ENCODE measurements at regions not wholly inside any gene's neighbourhood (a gene's known extent, or its start where the extent isn't known, plus 50 kb on each side); places are given as distances from the start of the nearest gene placed in this dataset.
A peak's percentile ranks its signal among the peaks of the same experiment; 100 is the strongest.
"Not testable (repeated sequence)": the region's sequence is repeated elsewhere in the genome, so short reads cannot be mapped to it uniquely, and the experiment has no call there.

DNA sequence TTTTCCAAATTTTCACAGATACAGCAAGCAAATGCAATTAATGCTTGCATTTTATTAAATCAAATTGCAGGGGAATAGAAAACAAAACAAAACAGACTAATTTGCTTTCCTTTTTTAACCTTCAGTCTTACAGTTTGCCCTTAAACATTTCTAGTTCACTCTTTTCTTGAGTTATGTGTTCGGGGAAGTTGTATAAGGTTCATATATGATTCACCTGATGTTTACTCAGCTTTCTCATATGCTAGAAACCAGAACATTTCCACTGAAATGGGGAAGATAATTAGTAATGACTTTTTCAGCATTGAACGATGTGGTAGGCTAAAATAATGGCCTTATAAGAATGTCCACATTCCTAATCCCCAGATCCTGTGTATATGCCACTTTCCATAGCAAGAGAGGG lies 176.2 kb upstream of the NBPF9 start:
- FAIRE-seq: not testable (repeated sequence)

DNA sequence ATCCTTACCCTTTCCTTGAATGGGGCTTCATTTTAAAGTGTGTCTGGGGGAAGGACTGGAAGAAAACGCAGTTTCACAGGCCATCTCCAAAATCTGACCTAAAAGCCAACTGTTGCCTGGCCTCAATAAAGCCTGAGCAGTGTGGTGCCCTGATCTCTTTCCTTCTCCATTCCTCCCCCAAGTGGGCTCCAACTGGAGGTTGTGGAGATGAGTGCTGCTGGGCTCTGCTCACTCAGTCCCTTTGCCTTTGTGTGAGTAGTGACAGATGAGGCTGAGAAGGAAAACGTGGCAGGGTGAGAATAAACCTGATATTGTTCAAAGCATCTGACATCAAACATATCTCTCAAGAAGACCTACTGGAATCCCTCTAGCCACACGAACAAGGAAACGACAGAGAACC lies 181.4 kb upstream of the NBPF9 start:
- FAIRE-seq: not testable (repeated sequence)

DNA sequence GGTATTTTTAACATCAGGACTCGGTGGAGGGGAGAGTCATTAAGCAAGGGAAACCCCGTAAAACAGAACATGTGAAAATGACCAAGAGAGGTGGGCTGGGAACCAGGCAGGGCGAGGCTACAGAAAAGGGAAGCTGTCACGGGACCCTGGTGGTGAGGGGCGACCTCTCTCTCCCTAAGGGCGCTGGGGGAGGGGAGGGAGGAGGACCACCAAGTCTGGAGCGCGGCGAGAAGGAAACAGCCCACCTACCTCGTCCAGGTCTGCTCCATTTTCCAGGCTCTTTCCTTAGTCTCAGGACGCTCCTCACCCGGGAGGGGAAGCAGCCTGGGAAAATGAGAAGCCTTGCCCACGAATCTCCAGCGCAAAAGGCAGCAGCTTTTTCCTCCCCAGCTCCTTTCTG lies 181.9 kb upstream of the NBPF9 start:
- not testable (repeated sequence) for FAIRE-seq

DNA sequence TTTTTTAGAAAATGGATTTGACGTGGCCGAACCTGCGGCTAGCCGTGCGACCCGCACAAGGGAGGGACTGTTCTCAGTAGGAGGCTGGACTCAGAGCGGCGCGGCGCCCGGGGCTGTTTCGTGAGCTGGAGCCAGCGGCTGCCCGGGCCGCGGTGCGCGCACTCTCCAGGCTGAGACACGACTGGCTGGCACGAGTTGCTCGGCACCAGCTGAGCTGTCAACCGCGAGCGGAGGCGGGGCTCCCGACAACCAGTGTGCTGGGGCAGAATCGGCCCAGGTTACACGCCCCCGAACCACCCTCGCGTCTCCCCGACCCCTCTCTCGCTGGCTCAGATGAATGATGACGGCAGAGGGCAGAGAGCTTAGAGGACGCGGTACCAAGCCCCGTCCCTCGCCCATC lies 182.3 kb upstream of the NBPF9 start:
- not testable (repeated sequence) for FAIRE-seq

DNA sequence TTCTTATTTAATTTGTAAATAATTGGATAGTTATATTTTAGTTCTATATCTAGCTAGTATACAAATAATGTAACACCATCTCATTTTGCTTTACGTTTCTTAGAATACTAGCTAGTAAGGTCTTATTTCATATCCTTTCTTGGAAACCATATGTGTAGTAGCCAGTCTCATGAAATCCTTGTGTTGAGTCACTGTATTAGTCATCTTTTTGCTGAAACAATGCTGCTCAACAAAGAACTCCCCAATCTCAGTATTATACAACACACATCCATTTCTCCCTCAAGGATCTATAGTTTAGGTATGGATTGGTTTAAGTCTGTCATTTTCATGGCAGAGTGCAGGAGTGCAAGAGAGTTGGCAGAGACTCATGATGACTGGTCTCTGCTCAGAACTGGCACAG lies 185.2 kb upstream of the NBPF9 start:
- not testable (repeated sequence) for FAIRE-seq

DNA sequence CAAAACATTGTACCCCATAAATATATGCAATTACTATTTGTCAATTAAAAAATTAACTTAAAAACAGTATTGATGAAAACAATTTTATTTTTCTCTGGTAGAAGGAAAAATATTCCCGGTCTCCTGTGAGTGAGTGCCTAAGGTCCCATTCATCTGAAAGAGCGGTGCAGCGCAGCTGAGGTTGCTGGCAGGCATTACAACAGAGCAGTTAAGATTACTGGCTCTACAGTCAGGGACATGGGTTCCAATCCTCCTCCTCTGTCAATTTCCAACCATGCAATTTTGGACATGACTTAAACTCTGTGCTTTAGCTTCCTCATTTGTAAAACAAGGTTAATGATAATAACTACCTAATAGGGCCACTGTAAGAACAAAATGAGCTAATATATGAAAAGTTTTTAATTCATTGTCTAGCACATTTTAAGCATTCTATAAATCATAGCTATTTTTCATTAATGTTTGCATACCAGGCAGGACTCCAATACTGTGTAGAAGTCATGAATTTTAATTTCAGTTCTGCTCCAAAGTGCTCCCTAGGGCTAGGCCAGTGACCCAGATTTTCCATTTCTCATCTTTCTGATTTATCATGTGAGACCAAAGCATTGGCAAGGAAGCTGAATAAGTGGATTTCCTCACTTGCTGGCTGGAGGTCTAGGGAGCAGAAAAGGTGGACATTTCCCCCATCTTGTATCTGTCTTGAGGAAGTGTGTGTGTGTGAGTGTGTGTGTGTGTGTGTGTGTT lies 174.2 kb upstream of the NBPF19 start:
- not testable (repeated sequence) for FAIRE-seq

DNA sequence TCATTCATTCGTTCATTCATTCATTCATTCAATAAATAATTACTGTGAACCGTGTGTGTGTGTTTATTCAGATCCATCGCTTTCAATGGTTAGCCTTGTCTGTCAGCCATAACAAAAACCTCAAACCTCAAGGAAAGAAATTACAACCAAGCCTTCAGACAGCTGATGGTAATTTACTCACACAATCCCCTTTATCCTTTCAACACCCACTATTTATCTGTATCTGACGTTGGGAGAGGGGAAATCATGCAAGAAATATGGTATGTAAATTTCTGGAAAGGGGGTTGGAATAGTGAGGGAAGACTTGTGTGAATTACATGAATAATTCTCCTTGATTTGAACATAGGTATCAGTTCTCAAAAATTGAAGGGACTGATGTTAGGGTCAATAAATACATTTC lies 173.6 kb upstream of the NBPF19 start:
- FAIRE-seq: not testable (repeated sequence)

DNA sequence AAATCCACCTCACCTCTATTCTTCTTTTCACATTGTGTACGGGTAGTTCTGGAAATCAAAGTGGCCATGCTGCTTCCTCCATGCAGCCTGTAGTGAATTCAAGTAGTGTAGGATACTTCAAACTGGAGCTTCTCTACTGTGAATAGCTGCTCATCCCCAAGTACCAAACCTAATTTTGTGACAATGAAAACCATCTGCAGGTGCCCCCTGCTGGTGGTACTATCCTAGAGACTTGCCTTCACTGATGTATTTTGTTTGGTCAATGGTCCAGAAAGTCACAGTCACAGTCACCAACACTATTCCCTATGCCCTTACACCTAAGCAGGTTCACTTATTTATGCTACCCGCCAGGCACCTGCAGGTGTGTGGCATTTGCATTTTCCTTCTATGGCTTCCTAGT lies 170.0 kb upstream of the NBPF19 start:
- not testable (repeated sequence) for FAIRE-seq

DNA sequence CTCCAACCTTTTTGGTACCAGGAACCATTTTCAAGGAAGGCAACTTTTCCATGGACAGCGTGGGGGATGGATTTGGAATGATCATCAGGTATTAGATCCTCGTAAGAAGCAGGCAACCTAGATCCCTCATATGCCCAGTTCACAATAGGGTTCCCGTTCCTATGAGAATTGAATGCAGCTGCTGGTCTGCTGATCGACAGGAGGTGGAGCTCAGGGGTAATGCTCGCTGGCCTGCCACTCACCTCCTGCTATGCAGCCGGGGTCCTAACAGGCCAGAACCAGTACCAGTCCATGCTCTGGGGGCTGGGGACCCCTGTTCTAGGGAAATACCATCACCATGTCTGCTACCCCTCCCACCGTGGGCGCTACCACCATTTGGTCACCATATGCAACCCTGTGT lies 167.2 kb upstream of the NBPF19 start:
- not testable (repeated sequence) for FAIRE-seq

DNA sequence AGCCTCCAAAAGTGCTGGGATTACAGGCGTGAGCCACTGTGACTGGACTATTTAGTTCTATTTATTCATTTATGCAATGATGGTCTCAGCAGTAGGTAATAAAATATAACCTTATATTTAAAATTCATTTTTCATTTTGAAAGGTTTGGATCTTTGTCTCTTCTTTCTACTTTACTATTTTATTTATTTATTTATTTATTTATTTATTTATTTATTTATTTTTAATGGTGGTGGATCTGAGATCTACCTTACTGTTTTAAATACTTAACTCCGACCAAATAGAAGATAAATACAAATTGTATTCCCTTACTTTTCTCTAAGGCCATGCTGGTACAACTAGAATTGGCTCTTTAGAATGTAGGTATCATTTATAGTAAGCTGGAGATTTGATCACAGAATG lies 159.9 kb upstream of the NBPF19 start:
- FAIRE-seq: peak; percentile 29

DNA sequence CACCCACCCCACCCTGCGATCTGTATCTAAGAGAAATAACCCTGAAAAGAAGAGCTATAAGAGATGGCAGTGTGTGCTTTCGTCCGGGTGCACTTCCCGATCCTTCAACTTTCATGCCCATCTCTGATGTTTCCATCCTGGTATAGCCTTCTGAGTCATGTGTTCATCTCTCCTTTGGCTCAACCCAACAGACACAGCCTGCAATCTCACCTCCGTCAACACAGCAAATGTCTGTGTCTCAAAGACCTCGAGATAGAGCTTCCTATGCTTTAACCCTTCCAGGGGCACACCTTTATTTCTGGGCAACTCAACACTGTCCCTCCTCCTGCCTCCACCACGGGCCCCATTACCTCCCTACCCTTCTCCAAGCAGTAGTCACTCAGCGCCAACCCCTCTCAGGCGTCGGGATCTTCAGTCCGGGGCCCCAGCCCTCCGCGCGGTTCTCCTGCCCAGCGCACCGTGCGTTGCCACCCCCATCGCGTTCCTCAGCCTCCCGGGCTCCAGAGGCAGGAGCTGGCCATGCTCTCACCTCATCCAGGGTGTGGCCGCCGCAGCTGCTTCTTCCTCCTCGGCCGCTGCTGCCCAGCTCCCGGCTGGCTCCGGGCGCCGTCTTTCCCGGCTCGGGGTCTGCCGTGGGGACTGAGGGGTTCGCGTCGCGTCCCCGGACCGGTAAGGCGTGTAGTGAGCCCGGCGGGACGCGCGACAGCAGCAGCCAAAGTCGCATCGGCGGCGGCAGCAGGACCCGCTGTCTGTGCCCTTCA lies 153.7 kb upstream of the NBPF19 start:
- FAIRE-seq: not testable (repeated sequence)

DNA sequence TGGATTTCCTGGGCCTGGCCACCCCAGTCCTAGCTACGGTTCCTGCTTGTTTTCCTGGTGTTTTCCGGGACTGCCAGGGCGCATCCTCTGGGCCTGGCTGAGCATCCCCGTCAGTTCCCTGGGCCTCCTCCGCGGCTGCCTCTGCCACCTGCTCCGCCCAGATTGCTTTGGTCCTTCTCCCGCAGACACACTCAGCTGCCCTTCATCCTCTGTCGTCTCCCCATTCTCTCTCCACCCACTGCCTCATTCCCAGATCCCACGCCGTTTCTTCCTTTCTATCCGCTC lies 153.2 kb upstream of the NBPF19 start:
- not testable (repeated sequence) for FAIRE-seq

DNA sequence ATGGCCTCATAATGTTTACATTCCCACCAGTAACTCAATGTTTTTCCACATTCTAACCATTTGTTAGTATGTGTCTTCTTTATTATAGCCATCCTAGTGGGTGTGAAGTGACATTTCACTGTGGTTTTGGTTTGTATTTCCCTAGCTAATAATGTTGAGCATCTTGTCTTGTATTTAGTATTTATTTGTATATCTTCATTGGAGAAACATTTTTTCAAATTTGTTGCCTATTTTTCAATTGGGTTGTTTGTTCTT lies 144.8 kb upstream of the NBPF19 start:
- not testable (repeated sequence) for FAIRE-seq

DNA sequence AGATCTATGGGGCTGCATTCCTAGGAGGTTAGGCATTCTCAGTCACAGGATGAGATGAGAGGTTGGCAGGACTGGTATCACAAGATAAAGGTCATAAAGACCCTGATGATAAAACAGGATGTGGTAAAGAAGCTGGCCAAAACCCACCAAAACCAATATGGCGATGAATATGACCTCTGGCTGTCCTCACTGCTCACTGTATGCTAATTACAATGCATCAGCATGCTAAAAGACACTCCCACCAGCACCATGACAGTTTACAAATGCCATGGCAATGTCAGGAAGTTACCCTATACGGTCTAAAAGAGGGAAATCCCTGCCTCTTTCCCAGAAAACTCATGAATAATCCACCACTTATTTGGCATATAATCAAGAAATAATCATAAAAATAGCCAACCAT lies 138.8 kb upstream of the NBPF19 start:
- not testable (repeated sequence) for FAIRE-seq

DNA sequence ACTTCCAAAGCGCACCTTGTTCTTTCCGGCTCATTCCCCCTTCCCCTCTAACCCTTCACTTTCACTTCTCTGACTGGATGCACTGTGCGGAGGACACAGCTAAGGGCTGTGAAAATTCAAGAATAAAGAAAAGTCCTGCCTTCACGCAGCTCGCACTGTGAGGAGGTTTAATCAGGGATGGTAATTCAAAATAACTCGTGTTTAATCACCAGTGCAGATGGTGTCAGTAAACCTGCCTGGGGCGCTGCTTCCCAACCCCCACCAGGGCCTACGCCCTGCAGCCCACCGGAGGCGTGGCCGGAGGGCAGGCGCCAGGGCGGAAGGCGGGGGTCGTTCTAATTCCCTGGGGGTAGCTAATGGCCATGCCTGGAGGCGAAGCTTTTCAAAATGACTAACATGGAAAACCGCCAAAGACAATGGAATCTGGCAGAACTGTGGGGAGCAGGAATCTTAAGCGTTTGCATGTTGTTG lies 136.6 kb upstream of the NBPF19 start:
- FAIRE-seq: not testable (repeated sequence)

DNA sequence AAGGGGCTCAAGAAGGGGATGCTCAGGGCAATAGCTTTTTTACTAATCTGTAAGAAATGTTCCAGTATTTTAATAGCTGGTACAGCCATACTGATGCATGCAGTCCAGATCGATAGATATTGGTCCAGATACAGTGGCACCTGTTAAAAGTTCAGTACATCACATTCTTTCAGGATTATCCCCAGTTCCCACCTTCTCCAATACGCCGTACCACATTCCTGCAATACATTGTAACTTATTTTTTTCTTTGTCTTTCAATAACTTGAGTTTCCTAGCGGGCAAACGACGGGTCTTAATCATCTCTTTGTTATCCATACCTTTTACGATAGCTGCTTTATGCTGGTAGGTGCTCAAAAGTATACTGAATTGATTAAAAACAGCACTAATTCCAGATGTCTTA lies 136.1 kb upstream of the NBPF19 start:
- not testable (repeated sequence) for FAIRE-seq

DNA sequence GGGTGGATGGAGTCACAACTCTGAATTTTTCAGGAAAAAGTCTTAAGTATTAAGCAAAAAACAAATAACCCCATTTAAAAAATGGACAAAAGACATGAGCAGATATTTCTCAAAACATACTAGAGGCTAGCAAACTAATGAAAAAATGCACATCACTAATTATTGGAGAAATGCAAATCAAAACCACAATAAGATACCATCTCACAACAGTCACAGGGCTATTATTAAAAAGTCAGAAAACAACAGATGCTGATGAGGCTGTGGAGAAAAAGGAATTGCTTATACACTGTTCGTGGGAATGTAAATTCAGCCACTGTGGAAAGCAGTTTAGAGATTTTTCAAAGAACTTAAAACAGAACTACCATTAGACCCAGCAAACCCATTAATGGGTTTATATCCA lies 125.4 kb upstream of the NBPF19 start:
- FAIRE-seq: not testable (repeated sequence)

DNA sequence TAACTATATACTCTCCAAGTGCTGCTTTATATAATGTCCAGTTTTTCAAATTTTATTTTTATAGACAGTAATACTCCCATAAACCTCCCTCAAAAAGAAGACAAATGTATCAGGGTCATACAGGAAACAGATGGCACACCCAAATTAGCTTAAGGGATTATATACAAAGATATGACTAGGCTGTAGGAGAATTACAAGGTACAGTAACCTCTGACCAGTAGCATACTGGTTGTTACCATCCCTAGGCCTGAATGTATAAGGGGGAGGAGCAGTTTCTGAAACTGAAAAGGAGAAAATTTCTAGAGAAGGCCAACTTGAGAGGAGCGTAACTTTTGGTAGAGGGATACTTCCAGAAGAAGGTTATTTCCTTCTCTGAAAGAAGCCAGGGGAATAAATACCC lies 122.6 kb upstream of the NBPF19 start:
- not testable (repeated sequence) for FAIRE-seq

DNA sequence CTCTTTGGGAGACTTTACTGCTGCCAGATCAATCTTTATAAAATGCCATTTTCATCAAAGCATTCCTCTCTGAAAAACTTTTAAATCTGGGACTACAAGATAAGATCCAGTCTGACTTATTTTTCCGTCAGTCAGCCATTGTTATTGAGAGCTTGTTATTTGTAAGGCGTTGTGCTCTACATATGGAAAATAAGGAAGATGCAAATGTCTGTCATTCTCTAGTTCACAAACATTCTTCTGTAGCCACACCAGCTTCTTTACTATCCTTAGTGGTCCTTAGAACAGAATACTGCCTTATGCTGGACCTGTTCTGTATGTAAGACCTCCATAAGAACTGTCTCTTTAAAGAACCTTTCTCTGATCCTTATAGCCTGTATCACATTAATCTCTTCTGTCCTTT lies 120.3 kb upstream of the NBPF19 start:
- FAIRE-seq: not testable (repeated sequence)

DNA sequence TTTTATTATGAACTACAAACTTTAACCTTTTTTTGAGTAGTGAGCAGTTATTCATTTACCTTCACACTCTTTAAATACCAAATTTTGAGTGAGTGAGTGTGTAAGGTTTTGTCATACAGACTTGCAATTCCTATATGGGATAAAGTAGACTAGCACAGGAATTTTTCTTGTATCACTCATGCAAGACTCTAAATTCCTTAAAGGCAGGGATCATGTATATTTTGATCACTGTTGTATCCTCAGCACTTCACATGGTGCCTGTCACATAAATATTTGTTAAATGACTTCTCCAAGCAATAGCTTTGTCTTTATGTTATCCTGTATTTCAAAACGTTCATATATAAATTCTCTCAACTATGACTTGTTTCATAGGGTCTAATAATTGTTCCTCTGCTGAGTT lies 119.1 kb upstream of the NBPF19 start:
- FAIRE-seq: not testable (repeated sequence)

DNA sequence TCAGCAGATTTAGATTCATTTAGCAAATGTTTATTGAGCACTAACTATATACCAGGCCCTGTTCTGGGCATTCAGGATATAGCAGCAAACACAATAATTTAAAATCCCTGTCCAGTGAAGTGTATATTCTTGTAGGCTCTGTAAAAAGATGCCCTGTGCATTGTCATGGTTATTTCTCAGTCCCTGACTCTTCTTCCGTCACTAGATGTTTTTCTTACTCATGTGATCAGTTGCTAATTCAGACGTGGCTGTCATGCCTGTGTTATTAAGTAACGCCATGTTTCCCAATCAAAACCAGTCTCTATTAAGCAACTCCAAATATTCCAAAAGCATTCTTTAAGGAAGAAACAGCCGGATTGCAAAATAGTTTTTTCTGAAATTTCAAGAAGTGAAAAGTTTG lies 118.7 kb upstream of the NBPF19 start:
- FAIRE-seq: not testable (repeated sequence)

DNA sequence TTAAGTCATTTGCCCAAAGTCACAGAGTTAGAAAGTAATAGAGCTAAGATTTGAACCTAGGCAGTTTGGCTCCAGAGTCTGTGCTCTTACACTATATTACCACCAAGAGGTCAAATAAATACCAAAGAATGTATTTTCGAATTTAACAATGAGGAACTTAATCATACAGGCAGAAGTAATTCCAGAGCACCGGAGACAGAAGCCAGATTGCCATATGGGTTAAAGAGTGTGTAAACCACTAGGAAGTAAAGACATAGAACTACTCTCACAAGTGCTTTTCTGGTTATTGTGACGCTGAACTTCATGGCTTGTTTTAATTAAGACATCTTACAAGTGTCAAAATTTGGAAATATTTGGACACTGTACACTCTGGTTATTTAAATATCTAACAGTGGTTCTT lies 114.5 kb upstream of the NBPF19 start:
- not testable (repeated sequence) for FAIRE-seq

DNA sequence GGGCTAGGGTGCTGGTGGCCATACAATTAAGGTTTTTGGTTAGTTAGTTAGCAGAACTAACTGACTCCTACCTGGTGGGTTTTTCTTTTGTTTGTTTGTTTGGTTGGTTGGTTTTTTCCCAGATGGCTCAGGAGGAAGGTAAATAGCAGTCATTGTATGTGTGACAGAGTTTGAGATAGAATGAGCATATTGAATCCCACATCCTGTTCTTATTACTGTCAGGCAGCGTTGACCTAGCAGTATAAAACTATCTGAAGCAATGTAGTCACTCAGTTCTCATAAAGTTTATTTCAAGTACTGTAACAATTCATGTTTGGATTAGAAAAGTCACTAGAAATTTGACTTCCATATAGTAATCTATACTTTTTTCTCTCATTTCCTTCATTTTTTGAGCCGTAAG lies 113.5 kb upstream of the NBPF19 start:
- FAIRE-seq: not testable (repeated sequence)

DNA sequence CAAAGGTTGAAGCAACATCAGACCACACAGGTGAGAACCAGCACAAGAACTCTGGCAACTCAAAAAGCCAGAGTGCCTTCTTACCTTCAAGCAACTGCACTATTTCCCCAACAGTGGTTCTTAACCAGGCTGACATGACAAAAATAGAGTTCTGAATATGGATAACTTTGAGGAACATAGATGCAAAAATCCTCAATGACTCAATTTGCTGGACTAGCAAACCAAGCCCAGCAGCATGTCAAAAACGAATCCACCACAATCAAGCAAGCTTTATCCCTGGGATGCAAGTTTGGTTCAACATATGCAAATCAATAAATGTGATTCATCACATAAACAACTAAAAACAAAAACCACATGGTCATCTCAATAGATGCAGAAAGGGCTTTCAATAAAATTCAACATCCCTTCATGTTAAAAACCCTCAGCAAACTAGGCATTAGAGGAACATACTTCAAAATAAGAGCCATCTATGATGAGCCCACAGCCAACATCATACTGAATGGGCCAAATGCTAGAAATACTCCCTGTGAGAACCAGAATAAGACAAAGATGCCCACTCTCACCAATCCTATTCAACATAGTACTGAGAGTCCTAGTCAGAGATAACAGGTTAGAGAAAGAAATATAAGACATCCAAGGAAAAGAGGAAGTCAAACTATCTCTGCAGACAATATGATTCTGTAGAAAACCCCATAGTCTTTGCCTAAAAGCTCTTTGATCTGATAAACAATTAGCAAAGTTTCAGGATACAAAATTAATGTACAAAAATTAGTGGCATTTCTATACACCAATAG lies 110.5 kb upstream of the NBPF19 start:
- not testable (repeated sequence) for FAIRE-seq

Measured in TTC549 (cell line).